AG09309 (cell line): ENCODE measurements at regions not wholly inside any gene's neighbourhood (a gene's known extent, or its start where the extent isn't known, plus 50 kb on each side); places are given as distances from the start of the nearest gene placed in this dataset.
A peak's percentile ranks its signal among the peaks of the same experiment; 100 is the strongest.

Experiments used
- DNase-seq: peaks from one replicate; pipeline ENCODE4 v3.0.0-alpha.2; 2010; ENCODE audit warnings: low read depth
- H3K4me3 ChIP-seq: 2 replicates; pipeline ENCODE4 v1.5.1; 2011; ENCODE audit warnings: mild to moderate bottlenecking, low read depth, low read length, moderate library complexity; ENCODE audit not compliant: control insufficient read depth
- CTCF ChIP-seq: IDR thresholded peaks from 2 replicates; pipeline ENCODE4 v1.5.1; 2011; ENCODE audit warnings: mild to moderate bottlenecking, low read depth, low read length, inconsistent platforms; ENCODE audit not compliant: insufficient read depth, control insufficient read depth; ENCODE audit errors: missing control alignments

GRCh38 chr14:86971292-86971691, 1021.7 kb downstream of the GALC start:
- DNase-seq = no peak
- no peak for TF ChIP-seq CTCF
- no peak overlapping the region for H3K4me3 ChIP-seq

- TF ChIP-seq CTCF = peak; percentile 49
- no peak for DNase-seq
- no peak overlapping the region for H3K4me3 ChIP-seq
Measured at GRCh38 chr14:86961106-86961716, 1031.8 kb downstream of the GALC start.

GRCh38 chr14:86955771-86956354, 1037.1 kb downstream of the GALC start:
- no peak overlapping the region for H3K4me3 ChIP-seq
- no peak for DNase-seq
- TF ChIP-seq CTCF = no peak

GRCh38 chr14:86954623-86955022, 1038.4 kb downstream of the GALC start:
- DNase-seq = no peak
- no peak for TF ChIP-seq CTCF
- no peak overlapping the region for H3K4me3 ChIP-seq

GRCh38 chr14:86946446-86946845, 1046.5 kb downstream of the GALC start:
- TF ChIP-seq CTCF = no peak
- no peak overlapping the region for H3K4me3 ChIP-seq
- no peak for DNase-seq

GRCh38 chr14:86944434-86944833, 1048.5 kb downstream of the GALC start:
- DNase-seq = no peak
- TF ChIP-seq CTCF = no peak

More at GRCh38 chr14:86944434-86944833, 1048.5 kb downstream of the GALC start:
- H3K4me3 ChIP-seq = no peak overlapping the region
